ENCODE measurements at regions not wholly inside any gene's neighbourhood (a gene's known extent, or its start where the extent isn't known, plus 50 kb on each side); places are given as distances from the start of the nearest gene placed in this dataset.

DNA sequence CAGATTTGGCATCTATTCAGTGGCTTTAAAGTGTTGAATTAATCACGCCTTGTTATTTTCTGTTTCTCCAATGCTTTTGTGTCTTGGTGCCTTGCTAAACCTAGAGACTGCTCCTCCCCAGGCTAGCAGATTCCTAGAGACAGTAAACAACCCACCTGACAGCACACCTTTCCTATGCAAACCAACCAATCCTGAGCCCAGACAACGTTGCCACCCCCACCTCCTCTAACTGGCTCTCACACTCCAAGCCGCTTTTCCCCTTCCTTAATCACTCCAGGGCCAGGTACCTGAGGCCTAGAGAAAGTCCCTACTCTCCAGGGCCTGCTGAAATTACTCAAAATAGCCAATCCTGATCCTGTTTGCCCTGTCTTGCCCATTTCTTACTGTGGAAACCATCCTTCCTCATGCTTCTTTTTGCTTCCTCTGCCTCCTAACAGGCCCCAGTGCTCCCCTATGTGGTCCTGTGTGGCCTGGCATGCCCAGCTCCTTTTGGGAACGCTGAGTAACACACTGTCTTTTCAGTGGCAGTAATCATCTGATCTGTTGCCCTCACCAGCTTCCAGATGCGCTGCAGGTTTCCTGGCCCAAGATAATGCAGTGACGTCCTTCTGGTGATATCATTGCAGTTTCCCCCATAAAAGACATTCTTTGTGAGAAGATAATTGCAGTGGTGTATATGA, 53.4 kb downstream of the GAS1 start:
- POLR2A ChIA-PET = no interaction called here
- CTCF ChIA-PET = no interaction called here

DNA sequence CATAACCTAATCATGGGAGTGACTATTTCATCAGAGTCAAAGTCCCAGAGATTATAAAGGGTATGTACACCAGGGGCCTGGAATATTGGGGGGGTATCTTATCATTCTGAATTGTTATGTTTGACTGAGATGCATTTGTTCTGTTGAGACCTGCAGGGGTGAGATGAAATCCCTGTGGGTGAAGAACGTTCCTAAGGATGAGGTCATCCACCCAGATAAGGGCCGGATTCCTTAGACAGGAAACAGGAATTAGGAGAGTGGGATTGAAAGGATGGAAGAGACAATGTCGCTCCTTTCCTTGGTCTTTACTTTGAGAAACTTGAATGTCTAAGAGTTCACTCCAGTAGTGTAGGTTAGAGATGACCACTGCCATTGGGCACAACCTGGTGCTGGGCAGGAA, 54.7 kb downstream of the GAS1 start:
- POLR2A ChIA-PET = no interaction called here
- CTCF ChIA-PET = no interaction called here

DNA sequence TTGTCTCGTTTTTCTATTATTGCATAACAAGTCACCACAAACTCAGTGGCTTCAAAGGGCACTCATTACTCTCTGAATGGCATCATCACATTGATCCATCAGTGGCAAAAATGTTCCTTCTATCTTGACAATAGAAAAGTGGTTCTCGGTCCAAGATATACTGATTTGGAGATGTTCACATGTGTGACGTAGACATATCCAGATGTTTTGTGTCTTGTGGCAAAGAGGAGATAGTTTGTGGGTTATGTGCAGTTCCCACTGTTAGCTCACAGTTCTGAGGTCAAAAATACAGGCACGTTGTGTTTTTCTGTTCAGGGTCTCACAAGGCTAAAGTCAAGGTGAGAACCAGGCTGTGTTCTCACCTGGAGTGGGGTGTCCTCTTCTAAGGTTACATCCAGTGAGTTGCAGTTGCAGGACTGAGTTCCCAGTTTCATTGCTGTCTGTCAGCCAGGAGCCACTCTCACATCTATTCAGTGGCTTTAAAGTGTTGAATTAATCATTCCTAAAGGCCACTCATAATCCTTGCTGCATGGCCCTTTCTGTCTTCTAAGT, 55.3 kb downstream of the GAS1 start:
- ChIA-PET POLR2A (no interaction called here), CTCF (no interaction called here)

DNA sequence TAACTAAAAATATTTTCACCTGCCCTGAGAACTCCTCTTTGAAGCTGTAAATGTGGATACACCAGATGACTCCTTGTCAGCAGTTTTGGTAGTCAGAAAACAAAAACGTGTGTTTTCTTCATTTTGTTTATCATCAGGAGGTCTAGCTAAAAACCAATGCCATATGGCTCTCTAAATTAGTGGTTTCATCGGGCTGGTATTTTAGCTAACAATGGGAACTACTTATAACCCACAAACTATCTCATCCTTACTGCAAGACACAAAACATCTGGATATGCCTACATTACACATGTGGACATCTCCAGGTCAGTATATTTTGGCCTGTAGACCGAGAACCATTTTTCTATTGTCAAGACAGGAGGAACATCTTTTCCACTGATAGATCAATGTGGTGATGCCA, 56.2 kb downstream of the GAS1 start:
- CTCF ChIA-PET = no interaction called here
- POLR2A ChIA-PET = no interaction called here

DNA sequence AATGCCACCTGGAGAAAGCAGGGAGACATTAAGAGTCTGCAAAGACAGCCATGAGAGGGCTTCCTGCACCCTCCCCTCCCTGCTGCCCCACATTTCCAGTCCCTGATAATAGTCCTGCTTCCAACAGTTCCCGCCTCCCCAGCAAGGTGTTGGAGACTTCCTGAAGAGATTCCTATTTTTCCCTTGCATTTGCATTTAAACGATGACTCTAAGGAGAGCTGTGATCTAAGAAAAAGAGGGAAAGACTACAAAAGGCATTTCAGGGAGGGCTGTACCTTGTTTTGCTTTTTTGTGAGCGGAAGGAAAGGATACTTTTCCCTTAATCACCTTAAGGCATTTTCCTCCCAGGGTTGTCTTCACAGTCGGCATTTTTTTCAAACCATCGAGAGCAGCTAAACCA, 62.1 kb downstream of the GAS1 start:
- ChIA-PET CTCF (no interaction called here), POLR2A (no interaction called here)

DNA sequence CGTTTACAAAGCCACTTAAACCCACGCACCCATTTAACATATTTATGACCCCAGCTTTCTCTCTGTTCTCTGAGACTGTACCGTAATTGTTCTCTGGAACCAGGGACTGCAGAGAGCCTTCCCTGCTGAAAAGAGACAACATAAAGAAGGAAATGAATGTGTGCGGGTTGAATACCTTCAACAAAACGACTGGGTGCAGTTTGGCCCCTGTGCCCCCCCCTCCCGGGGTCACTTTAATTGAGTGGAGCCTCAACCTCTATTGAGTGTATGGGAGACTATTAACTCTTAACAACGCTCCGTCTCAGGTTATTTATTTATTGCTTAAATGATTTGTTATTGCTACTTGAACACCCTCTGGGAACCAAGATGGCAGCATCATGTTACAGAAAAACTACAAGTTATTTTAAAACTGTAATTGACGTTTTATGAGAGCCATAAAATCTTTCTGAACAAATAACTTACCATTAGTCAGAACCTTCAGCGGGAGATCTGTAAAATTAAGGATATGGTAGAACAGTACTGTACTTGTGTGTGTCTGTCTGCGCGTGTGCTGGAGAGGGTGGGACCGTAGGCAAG, 70.6 kb downstream of the GAS1 start:
- CTCF ChIA-PET = no interaction called here
- POLR2A ChIA-PET = no interaction called here

DNA sequence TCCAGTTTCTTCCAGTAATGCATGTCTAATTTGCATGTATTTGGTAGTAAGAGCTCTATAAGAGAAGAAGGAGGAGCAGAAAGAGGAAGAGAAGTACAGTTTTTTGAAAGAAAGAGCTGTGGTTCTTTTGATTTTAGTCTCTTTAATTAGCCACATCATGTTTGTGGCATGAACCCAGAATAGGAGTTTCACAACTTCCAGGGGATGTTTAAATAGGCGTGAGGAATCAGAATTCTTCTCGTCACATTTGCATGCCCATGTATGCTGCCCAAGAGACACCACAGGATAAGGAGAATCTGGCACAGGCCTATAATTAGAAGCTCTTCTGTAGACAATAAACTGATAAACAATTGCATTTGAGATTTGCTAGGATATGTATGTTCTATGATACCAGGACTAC, 78.7 kb downstream of the GAS1 start:
- ChIA-PET CTCF (no interaction called here), POLR2A (no interaction called here)

DNA sequence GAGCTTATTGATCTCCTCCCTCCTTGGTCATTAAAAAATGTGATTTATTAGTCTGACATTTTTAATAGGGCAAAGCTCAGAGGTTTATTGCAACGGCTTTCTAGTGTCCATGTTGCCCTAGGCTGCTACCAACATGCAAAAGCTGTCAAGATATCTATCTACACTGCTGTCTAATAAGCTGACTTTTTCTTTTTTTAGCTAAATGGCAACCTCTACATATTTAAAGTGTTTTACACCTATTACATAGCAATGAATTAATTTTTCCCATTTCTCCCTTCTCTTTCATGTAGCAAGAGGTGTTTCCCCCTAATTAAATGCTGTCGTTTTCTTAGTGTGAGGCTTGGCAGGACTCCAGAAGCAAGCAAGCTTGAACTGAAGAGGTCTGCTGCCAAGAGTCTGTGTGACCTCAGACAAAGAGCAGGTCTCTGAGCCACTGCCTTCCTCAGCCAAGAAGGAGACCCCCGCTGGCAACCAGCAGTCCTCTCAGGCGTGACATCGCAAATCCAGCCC, 79.4 kb downstream of the GAS1 start:
- ChIA-PET CTCF (no interaction called here), POLR2A (no interaction called here)

DNA sequence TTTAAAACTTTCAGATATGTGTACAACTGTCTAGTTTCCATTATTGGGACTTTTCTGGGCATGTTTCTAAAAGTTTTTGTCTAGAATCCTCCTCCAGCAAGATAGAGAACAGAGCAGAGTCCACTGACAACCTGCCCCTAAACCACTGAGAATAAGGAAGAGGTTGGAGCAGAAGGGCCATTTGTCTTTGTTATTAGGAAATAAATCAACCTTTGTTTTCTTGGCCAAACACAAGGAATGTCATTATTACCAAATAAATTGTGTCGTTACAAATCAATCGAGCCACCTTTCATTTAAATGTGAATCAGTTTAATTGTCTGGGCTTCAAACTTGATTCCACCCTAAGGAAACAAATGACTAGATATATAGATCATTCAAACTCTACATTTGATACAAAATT, 81.4 kb downstream of the GAS1 start:
- POLR2A ChIA-PET = no interaction called here
- CTCF ChIA-PET = no interaction called here

DNA sequence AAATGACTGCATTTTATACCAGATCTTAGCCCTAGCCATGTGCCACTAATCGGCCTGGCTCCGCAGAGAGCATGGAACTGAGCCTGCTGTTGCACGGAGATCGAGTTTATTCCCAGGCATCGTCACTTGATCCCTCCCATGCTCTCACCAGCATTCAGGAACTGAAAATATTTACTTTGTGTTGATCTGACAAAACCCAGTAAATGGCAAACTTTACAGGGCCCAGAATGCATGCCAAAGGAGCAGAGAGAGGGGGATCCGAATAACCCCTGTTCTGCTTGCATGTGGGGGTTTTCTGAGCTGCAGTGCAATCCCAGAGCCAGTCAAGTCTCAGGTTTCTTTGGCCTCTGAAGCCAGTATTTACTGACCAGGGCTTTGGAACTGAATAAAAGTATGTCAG, 87.3 kb downstream of the GAS1 start:
- CTCF ChIA-PET = no interaction called here
- POLR2A ChIA-PET = no interaction called here

DNA sequence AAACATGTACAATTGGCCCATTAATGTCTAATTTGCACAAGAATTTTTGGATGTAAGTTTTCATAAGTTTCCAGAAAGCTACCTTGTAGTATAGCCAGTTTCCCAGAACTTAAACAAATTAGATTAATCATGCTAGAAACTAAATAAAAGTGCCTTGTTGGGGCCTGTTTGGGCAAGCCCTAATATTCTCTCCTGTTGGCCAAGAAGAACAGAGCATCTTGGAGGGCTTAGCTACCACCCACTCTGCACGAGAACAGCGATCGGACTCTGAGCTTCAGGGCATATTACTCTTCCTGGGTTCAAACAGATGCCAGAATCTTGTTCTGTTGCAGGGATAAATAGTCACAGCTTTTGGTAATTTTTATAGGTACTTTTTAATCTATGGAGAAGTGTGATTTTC, 88.2 kb downstream of the GAS1 start:
- CTCF ChIA-PET = interaction anchor here (0.6 kb wide), 1 partner anchor 22 kb away, joined by 3 read pairs; no protein-coding TSS in a partner anchor
- POLR2A ChIA-PET = no interaction called here

DNA sequence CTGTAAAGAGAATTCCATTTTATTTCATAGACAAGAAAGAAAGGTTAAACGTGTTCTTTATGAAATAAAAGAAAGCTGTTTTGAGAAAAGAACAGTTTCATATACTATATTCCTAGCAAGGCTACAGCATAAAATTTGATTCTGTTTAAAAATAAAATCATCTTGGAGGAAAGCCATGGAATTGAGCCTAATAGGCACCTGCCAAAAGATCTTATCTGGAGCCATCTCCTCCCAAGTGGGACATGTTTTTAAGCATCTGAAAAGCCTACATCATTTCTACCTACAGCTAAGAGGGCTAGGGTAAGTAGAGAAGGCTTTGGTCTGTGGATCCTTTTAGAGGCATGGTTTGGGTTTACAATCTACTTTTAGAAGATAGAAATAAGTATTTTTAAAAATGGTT, 89.3 kb downstream of the GAS1 start:
- ChIA-PET POLR2A (no interaction called here), CTCF (no interaction called here)

DNA sequence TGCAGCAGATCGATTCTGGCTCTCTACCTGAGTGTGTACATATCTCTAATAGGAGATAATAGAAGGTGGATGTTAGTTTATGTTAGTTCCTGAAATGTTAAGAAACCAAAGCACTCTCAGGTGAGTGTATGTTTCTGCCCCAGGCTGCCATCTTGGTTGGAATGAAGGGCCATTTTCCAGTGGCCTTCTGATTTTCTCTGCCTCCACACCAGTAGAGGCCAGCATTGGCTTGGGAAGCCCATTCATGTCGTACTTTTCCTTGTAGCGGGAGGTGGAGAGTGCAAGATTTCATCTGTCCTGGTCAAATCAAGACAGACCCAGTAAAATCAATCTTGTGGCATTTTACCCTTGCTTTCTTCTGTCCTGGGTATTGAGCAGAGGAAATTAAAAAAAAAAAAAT, 91.0 kb downstream of the GAS1 start:
- POLR2A ChIA-PET = no interaction called here
- CTCF ChIA-PET = no interaction called here

DNA sequence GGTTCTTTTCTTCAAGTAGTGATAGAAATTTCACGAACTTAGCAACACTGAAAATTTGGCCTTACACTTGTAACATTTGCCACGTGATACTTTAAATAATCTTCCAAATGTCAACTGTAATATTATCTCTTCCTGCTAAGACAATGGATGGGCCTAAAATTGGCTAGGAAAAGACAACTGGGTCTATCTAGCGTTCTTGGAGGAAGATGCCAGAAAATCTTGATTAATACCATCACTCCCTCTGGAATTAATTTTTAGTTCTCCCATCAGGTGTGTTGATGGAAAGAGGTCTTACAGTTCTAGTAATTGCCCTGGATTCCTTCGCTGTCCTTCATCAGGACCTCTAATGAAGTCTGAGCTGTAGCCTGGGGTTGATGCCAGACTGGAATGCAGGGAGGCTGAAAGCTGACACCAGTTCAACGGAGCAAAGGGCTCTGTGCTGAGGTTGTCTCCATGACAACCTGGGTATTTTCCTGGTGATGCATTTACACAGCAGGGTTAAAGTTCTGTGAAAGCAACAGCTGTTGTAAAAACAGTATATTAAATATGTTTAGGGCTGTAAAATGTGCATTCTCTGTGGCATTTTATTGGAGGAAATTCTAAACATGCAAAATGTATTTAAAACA, 92.3 kb downstream of the GAS1 start:
- CTCF ChIA-PET = no interaction called here
- POLR2A ChIA-PET = no interaction called here

DNA sequence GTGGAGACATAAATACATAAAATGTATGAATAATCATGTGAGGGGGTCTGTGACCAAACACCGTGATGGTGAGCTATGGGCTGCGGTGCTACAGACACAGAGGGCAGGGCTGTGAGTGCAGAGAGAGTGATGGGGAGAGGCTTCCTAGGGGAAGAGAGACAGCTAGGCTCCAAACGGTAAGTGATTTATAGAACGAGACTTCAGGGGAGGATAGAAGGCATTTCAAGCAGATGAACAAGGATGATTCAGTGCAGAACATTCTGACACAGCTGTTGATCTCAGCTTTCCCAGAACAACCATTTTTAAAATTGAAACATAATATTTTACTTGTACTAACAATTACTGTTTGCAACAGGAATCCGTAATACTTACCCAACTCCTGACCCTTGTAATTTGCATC, 100.7 kb downstream of the GAS1 start:
- POLR2A ChIA-PET = no interaction called here
- CTCF ChIA-PET = no interaction called here

DNA sequence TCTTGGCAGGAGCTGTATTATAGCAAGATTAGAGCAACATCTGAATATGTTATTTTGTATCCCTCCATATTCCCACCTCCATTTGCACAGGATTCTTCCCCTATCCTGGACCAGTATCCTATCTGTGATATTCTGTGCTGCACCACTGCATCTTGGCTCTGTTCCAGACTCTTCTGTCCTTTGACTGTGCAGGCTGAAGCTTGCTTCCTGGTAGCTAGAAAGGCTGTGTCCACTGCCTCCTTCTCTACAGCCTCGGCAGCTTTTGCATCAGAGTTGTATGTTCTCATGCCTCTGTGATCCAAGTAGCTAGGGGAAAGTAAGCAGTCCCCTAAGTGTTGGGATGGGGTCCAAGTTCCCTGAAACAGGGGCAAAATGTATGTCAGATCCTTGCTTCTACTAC, 104.1 kb downstream of the GAS1 start:
- CTCF ChIA-PET = no interaction called here
- POLR2A ChIA-PET = no interaction called here

DNA sequence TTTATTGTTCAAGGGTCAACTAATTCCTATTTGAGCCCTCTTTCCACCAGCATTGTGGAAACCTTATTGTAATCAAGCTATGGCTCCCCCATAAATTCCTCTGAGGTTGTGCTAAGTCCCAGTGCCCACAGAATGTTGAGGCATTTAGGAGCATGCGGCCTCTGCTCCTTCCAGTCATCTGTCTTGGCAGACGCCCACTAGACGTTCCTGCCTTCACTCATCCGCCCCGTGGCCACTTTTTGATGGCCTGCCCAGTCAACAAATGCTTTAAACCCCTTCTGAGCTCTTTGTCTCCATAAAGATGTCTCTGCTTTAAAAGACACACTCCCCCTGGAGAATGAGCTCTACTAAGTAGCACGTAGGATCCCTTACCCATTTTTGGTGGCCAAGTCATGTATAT, 104.7 kb downstream of the GAS1 start:
- CTCF ChIA-PET = no interaction called here
- POLR2A ChIA-PET = no interaction called here

DNA sequence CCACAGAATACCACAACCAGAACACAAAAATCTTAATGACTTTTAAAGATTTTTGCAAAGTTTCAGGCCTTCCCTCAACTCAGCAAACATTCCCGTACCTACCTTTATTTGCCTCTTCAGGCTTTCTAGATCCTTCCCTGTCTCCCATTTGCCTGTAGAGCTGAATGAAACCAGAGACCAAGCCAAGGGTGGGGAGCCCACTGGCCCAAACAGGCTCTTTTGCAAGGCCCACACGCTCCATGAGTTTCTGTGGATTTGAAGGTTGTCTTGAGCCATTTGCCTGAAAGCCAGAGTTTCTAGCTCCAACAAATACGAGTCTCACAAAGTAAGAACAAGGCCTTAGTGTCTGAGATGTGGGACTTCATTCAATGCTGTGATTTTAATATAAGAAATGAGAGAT, 107.8 kb downstream of the GAS1 start:
- ChIA-PET POLR2A (no interaction called here), CTCF (no interaction called here)

DNA sequence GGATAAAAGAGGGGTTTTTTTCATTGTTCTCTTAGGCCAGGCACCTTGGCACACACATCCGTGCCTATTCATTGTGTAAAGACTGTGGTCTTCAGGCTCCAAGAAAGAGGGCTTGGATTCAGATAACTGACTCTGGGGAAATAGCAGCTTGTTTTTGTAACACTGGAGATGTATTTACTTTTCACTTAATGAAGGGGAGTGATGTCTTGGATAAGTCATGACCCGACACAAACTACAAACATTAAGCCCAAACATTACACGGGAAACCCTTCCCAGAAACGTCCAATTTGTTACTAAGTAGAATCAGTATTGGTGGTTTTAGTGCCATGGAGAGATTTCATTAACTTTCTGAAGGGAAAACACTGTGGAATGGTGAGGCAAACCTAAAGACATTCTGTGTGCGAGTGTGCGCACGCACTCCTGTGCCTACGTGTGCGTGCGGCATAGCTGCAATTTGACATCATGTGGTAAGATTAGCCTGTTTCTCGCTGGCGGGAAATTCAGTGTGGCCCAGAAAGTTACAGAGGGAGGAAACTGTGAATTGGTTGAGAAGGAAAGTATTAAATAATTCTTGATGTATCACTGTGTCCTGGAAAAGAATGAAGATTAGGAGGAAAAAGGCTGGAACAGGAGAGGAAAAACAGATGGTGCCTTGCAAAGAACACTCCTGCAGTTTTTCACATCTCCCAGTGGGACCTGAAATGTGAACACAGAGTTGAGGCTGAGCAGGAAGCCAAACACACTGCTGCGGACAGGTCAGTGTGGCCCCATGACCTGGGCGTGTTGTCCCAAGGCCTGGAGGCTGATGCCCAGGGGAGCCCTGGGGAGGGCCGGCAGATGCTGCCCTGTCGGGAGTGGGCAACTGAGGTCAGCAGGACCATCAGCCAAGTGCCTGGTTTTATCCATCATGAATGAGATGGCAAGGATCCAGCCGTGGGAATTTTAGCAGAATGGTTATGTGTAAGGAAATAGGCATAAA, 108.5 kb downstream of the GAS1 start:
- CTCF ChIA-PET = interaction anchor here (0.5 kb wide), 1 partner anchor 637 kb away, joined by 3 read pairs; no protein-coding TSS in a partner anchor
- POLR2A ChIA-PET = no interaction called here

DNA sequence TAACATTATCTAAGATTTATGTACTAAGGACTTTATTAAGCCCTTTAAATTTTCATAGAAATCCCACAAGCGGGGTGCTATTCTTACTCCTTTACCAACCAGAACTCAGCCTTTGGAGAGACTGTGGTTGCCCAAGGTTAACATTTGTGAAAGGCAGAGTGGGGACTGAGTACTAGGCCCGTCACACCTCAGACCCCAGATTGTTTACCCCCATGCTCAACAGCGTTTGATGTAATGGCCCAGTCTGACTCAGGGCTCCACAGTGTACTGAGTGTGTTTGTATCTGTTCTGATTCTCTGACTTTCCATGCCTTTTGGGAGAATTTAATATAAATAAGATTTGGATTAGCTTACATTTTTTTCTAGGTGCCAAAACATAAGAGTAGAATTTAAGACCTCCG, 110.0 kb downstream of the GAS1 start:
- CTCF ChIA-PET = no interaction called here
- POLR2A ChIA-PET = no interaction called here

DNA sequence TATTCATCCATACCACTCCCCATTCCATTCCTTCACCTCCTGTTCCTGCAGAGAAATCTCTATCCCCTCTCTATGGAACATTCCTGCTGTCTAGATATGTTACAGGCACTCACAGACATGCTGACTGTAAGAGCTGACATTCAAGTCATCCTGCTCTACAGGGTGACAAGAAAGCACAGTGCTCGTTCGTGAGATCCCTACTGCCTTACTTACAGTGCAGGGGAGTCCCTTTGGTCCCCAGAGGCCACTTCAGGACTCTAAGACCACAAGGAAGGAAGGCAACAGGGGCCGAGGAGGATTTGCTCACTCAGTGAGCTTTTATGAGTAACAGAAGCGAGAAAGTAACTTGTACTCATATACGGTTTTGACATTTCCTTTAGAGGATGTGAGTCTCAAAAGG, 110.5 kb downstream of the GAS1 start:
- POLR2A ChIA-PET = no interaction called here

More for the DNA sequence above, 110.5 kb downstream of the GAS1 start:
- CTCF ChIA-PET = no interaction called here

All from activated CD8-positive, alpha-beta memory T cell treated with anti-CD3 and anti-CD28 coated beads for 36 hours (primary cell).